ENCODE measurements at regions not wholly inside any gene's neighbourhood (a gene's known extent, or its start where the extent isn't known, plus 50 kb on each side); places are given as distances from the start of the nearest gene placed in this dataset.

DNA sequence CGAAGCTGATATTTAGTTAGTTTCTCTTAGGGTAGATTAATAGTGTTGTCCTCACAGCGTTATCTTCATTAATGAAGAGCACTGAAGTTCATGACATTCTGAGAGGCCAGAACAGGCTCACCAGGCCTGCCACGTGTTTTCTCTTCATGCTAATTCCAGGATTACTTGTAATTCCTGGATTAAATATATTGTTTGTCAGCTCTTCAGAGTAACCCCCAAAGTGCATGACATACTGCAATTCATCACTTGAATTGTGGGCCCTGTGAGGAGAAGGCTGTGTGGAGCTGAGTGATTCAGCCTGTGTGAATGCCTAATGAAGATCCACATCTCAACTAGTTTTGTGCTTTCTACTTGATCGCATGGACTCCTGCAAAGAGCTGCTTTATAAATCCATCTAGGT is 401.0 kb upstream of the ADAMTSL1 start:
- H2BK20ac ChIP-seq (ENCODE audit: low read depth, low read length): no peak overlapping the region
- H3K27ac ChIP-seq (ENCODE audit: insufficient read depth, low read length): no peak overlapping the region
- no peak overlapping the region for H3K4ac ChIP-seq (ENCODE audit: low read depth, low read length)
- H3K14ac ChIP-seq (replicated peaks; ENCODE audit: low read depth, low read length): no peak overlapping the region
- no peak overlapping the region for H2BK120ac ChIP-seq (ENCODE audit: low read depth, low read length)
- no peak overlapping the region for H4K8ac ChIP-seq (ENCODE audit: low read depth in 2 of 2, low read length in 2 of 2)
- H3K4me1 ChIP-seq (ENCODE audit: control insufficient read depth, insufficient read depth, low read length): no peaks in the 10 kb centered on the region
- no peak overlapping the region for H4K5ac ChIP-seq (ENCODE audit: low read depth, low read length)
- dilution Hi-C loops (cut with HindIII; ENCODE audit: low sequenced_read_pairs, unreplicated experiment): no loop called here
- 100% methylated on average over 1 of the region's 4 CpGs; no CpG with 5 or more reads in 1 of the 2 experiments for WGBS, 2 experiments (ENCODE audit: extremely low coverage in 2 of 2, insufficient read length in 1 of 2)
- H3K56ac ChIP-seq (ENCODE audit: extremely low read depth, insufficient read depth, low read length): no peak overlapping the region
- H3K9me3 ChIP-seq (ENCODE audit: control insufficient read depth, insufficient read depth, low read length): no peaks in the 10 kb centered on the region
- no peak overlapping the region for H2BK15ac ChIP-seq (ENCODE audit: low read depth, low read length)
- no peaks in the 10 kb centered on the region for H4K20me1 ChIP-seq (ENCODE audit: insufficient read depth, low read length)
- no peak overlapping the region for H3K9ac ChIP-seq (ENCODE audit: low read depth, low read length)
- H3K18ac ChIP-seq (ENCODE audit: low read depth, low read length): no peak overlapping the region
- POLR2A ChIA-PET (ENCODE audit: unreplicated experiment): no interaction called here
- no peaks in the 10 kb centered on the region for H3K36me3 ChIP-seq (ENCODE audit: control insufficient read depth, insufficient read depth, low read length)
- H3K9me1 ChIP-seq (ENCODE audit: insufficient read depth, low read length): no peaks in the 10 kb centered on the region
- in situ Hi-C loops (cut with MboI; ENCODE audit: low sequenced_read_pairs): no loop called here
- no peak overlapping the region for H2BK5ac ChIP-seq (ENCODE audit: low read depth, low read length, poor library complexity, severe bottlenecking)
- H2AK5ac ChIP-seq (ENCODE audit: low read depth, low read length): no peak overlapping the region
- DNase-seq: no peak
- H3K4me3 ChIP-seq (ENCODE audit: insufficient read depth, low read depth, low read length): no peak overlapping the region
- no peaks in the 10 kb centered on the region for H3K79me1 ChIP-seq (ENCODE audit: low read depth in 1 of 2, low read length in 2 of 2)
- H3K23ac ChIP-seq (ENCODE audit: low read depth, low read length): no peak overlapping the region
- H3K4me2 ChIP-seq (ENCODE audit: low read depth, low read length): no peak overlapping the region
- no peak overlapping the region for H2AFZ ChIP-seq (replicated peaks; ENCODE audit: low read length, poor library complexity)
- no peak for TF ChIP-seq RCOR1 (IDR thresholded peaks at IDR 0.05; ENCODE audit: insufficient replicate concordance, low read length)
- TF ChIP-seq SMC3 (IDR thresholded peaks at IDR 0.05; ENCODE audit: low read depth, low read length): no peak
- TF ChIP-seq RAD21 (IDR thresholded peaks at IDR 0.05; ENCODE audit: low read length): no peak
- no peak for TF ChIP-seq BHLHE40 (IDR thresholded peaks at IDR 0.05; ENCODE audit: low read depth, low read length)
- TF ChIP-seq, protein P1, sequence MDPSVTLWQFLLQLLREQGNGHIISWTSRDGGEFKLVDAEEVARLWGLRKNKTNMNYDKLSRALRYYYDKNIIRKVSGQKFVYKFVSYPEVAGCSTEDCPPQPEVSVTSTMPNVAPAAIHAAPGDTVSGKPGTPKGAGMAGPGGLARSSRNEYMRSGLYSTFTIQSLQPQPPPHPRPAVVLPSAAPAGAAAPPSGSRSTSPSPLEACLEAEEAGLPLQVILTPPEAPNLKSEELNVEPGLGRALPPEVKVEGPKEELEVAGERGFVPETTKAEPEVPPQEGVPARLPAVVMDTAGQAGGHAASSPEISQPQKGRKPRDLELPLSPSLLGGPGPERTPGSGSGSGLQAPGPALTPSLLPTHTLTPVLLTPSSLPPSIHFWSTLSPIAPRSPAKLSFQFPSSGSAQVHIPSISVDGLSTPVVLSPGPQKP (IDR thresholded peaks at IDR 0.05; ENCODE audit: borderline replicate concordance, low read depth, low read length): no peak
- no peak for TF ChIP-seq MAFK (IDR thresholded peaks at IDR 0.05; ENCODE audit: low read depth, low read length)
- TF ChIP-seq NFE2L2 (IDR thresholded peaks at IDR 0.05; ENCODE audit: low read depth, low read length): no peak
- no peak for TF ChIP-seq CHD1 (IDR thresholded peaks at IDR 0.05; ENCODE audit: low read depth, low read length)
- TF ChIP-seq MXI1 (IDR thresholded peaks at IDR 0.05; ENCODE audit: borderline replicate concordance, low read depth, low read length): no peak
- TF ChIP-seq POLR2A (IDR thresholded peaks at IDR 0.05; ENCODE audit: low read depth, low read length): no peak
- no peak for TF ChIP-seq RFX5 (IDR thresholded peaks at IDR 0.05; ENCODE audit: low read depth, low read length)
- no peak for TF ChIP-seq CEBPB (IDR thresholded peaks at IDR 0.05; ENCODE audit: low read depth, low read length)
- no peak for TF ChIP-seq CTCF (conservative IDR thresholded peaks at IDR 0.05; ENCODE audit: low read depth, low read length)
- TF ChIP-seq MAZ (IDR thresholded peaks at IDR 0.05; ENCODE audit: borderline replicate concordance, low read depth, low read length): no peak
- TF ChIP-seq FOS (IDR thresholded peaks at IDR 0.05; ENCODE audit: low read depth, low read length): no peak
- TF ChIP-seq, protein P2, sequence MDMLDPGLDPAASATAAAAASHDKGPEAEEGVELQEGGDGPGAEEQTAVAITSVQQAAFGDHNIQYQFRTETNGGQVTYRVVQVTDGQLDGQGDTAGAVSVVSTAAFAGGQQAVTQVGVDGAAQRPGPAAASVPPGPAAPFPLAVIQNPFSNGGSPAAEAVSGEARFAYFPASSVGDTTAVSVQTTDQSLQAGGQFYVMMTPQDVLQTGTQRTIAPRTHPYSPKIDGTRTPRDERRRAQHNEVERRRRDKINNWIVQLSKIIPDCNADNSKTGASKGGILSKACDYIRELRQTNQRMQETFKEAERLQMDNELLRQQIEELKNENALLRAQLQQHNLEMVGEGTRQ (IDR thresholded peaks at IDR 0.05; ENCODE audit: low read depth, low read length): no peak
- intact Hi-C loops (cut with micrococcal nuclease): no loop called here
- CTCF ChIA-PET: no interaction called here
- BruUV-seq (replicated peaks): no TSS peak
- ATAC-seq (ENCODE audit: low read depth): no peak
- H4K91ac ChIP-seq (ENCODE audit: insufficient read depth, low read depth, low read length): no peak overlapping the region
- H2AK9ac ChIP-seq (replicated peaks; ENCODE audit: low read depth, low read length, poor library complexity): no peak overlapping the region
- no peaks in the 10 kb centered on the region; the same call in 1 of the 2 replicates for H3K27me3 ChIP-seq (ENCODE audit: control insufficient read depth, insufficient read depth, low read length)
